RPMI8226 (cell line): ENCODE measurements at regions not wholly inside any gene's neighbourhood (a gene's known extent, or its start where the extent isn't known, plus 50 kb on each side); places are given as distances from the start of the nearest gene placed in this dataset.
A peak's percentile ranks its signal among the peaks of the same experiment; 100 is the strongest.
"Not testable (repeated sequence)": the region's sequence is repeated elsewhere in the genome, so short reads cannot be mapped to it uniquely, and the experiment has no call there.

Source experiments
- DNase-seq: peaks from one replicate; pipeline ENCODE4 v3.0.0-alpha.2; 2015

GRCh38 chr18:71036783-71037182 lies 747.9 kb downstream of the SOCS6 start:
- no peak for DNase-seq

GRCh38 chr18:71031296-71032191 lies 742.7 kb downstream of the SOCS6 start:
- DNase-seq = not testable (repeated sequence)

- DNase-seq = not testable (repeated sequence)
Observed at GRCh38 chr18:71030085-71030484, 741.2 kb downstream of the SOCS6 start.

GRCh38 chr18:71028285-71028762 lies 739.5 kb downstream of the SOCS6 start:
- DNase-seq = peak; percentile 11

GRCh38 chr18:71027531-71027930 lies 738.7 kb downstream of the SOCS6 start:
- DNase-seq = no peak

GRCh38 chr18:71025505-71026225 lies 736.8 kb downstream of the SOCS6 start:
- DNase-seq = no peak

- DNase-seq = no peak
Observed at GRCh38 chr18:71022389-71022788, 733.5 kb downstream of the SOCS6 start.

- DNase-seq = no peak
Observed at GRCh38 chr18:71021030-71021362, 732.2 kb downstream of the SOCS6 start.

GRCh38 chr18:71020342-71021029 lies 731.6 kb downstream of the SOCS6 start:
- DNase-seq = no peak

- no peak for DNase-seq
Observed at GRCh38 chr18:71018816-71019215, 730.0 kb downstream of the SOCS6 start.

- no peak for DNase-seq
Observed at GRCh38 chr18:71012789-71013188, 723.9 kb downstream of the SOCS6 start.

GRCh38 chr18:71011389-71011788 lies 722.5 kb downstream of the SOCS6 start:
- DNase-seq = no peak

- DNase-seq = no peak
Observed at GRCh38 chr18:71008257-71008656, 719.4 kb downstream of the SOCS6 start.

- no peak for DNase-seq
Observed at GRCh38 chr18:71001597-71001996, 712.8 kb downstream of the SOCS6 start.

- DNase-seq = peak; percentile 13
Observed at GRCh38 chr18:70998490-70998889, 709.6 kb downstream of the SOCS6 start.

GRCh38 chr18:70994116-70994515 lies 705.3 kb downstream of the SOCS6 start:
- no peak for DNase-seq

- no peak for DNase-seq
Observed at GRCh38 chr18:70991577-70991976, 702.7 kb downstream of the SOCS6 start.

GRCh38 chr18:70985948-70986347 lies 697.1 kb downstream of the SOCS6 start:
- no peak for DNase-seq

GRCh38 chr18:70982292-70982691 lies 693.4 kb downstream of the SOCS6 start:
- DNase-seq = no peak

GRCh38 chr18:70981400-70982140 lies 692.7 kb downstream of the SOCS6 start:
- DNase-seq = no peak

- DNase-seq = no peak
Observed at GRCh38 chr18:70973626-70974025, 684.8 kb downstream of the SOCS6 start.

- DNase-seq = no peak
Observed at GRCh38 chr18:70966419-70966818, 677.6 kb downstream of the SOCS6 start.

GRCh38 chr18:70961939-70962338 lies 673.1 kb downstream of the SOCS6 start:
- no peak for DNase-seq
